ENCODE measurements at regions not wholly inside any gene's neighbourhood (a gene's known extent, or its start where the extent isn't known, plus 50 kb on each side); places are given as distances from the start of the nearest gene placed in this dataset.

DNA sequence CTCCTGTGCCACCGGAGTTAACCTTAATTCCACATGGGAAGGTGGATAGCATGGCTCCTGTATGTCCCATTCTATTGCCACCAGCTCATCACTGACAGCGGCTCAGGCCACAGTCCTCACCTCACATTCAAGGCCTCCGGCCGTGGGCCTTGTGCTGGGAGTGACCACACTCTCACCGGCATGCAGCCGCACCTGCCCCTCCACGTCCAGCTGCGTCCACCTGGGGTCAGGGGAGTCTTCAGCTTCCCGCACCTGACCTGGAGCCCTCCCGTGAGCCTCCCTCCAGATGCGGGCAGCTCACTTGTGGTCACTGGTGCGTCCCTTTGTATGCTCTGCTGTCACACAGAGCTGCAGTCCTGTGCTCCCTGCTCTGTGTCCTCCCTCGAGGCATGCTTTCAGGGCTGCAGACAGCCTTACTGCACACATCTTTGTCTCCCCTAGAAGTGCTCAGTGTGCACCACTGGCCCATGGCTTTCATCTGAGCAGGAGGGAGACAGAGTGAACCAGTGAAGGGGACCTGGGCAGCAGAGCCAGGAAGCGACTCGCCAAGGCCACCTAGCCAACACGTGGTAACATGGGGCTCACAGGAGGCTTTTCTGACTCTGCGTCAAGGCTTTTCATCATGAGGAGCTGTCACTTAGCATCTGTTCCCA is 210.1 kb downstream of the ERCC6L2 start:
- no peak for DNase-seq

DNA sequence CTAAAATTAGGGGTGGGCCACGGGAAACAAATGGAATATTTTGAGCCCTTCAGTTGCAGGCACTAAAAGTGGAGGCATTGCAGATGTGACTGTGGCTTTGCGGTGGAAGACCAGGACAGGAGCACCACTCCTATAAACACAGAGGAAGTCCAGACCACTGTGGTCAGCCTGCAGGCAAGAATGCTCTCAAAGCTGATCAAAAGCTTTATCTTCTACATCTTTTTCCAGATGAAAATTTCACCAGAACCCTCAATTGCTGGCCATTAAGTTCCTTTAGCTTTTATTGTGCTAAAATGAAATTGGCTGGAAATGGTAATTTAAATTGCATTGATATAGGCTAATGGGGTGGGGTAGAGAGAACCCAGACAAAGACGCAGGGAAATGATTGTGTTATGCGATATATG is 208.8 kb downstream of the ERCC6L2 start:
- no peak for DNase-seq

DNA sequence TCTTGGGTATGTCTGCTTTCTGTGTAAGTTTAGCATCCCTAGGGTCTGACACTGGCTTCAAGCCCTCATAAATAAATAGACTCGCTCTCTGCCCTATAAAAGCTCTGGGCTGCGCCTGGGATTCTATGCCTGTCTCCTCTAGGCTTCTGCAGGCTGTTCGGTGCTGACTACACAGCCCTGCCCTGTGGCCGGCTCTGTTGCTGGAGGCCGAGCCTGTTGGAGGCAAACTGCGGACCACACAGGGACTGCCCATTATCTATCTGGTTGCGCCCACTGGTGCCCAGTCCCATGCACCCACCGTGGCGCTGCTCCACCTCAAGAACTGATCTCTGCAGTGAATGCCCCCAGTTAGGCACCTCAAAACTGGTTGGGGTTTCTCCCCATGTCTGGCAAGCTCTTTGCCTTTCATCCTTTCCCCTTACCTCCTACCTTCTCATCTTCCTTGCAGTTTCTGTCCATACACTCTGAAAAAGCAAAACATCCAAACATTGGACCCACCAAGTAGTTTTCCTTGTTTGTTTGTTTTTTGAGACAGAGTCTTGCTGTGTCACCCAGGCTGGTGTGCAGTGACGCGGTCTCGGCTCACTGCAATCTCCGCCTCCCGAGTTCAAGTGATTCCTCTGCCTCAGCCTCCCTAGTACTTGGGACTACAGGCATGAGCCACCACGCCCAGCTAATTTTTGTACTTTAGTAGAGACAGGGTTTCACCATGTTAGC is 207.2 kb downstream of the ERCC6L2 start:
- DNase-seq: no peak

DNA sequence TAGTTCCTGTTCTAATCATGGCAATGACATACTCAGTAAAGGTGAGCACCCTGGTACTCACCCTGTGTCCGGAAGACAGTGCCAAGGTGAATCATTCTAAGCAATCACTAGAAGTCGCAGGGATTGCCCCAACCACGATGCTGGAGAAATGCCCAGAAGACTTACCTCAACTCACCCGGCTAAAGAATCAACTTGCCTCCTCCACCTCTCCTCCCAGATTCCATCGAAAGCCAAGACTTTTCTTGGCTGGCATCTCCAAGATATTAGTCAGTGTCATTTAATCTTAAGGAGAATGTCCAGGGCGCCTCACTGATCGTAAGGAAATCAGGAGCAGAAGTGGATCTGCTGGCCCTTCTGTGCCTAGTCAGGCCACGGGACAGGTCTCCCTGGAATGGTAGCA is 204.9 kb downstream of the ERCC6L2 start:
- no peak for DNase-seq

DNA sequence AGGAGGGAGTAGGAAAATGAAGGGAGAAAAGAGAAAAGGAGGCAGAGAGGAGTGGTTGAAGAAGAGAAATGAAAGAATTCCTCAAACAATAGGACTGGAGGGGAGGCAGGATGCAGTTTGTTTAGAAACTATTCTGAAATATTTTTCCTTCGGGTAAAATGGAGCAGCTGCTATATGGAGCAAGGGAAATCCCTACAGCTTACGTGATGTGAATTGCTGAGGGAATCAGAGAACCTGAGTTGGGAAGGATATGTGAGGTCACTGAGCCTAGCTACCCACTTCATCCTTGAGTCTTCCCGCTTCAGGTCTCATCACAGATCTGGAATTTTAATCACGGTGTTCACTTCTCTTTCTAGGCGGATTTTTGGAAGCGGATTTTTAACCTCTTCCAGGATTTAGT is 204.3 kb downstream of the ERCC6L2 start:
- DNase-seq: no peak

DNA sequence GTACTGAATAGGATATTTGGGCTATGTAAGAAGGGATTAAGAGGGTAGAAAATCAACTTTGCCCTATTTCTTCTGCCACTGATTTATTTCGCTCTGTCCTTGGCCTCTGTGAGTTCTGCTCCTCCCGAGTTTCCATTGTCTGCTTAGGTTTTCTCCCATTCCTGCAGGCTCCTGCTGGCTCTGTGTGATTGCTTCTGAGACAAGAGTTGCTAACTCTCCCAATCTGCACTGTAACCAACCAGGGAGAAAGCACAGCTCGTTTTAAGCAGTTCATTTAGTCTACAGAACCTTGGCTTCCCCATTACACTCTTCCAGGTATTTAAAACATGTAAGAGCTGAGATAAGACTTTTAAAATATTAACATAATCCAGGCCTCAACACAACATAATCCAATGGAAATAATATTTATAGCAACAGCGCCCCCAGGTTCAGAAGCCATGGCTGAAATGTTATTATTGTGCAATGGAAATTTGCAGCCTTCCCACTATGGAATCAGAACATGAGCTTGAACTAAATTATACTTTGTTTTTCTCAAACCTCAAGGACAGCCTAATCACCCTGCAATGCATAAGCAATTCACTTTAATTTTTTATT is 203.5 kb downstream of the ERCC6L2 start:
- DNase-seq: no peak

DNA sequence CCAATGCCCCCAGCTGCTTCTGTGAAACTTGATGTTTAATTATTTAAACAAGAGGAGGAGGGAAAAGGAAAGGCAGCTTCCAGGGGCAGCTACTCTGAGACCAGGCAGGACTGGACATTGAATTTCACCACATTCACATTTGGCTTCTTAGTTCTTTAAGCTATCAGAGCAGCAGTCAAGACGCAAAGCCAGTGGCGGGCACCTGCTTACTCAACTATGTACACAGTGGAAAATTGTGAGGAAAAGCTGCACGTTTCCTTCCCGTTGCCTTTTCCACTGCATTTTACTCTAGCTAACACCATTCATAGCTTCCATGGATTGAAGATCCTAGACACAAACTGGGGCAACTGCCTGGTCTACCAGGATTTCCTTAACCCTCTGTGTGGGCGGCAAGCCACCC is 200.3 kb downstream of the ERCC6L2 start:
- DNase-seq: no peak

DNA sequence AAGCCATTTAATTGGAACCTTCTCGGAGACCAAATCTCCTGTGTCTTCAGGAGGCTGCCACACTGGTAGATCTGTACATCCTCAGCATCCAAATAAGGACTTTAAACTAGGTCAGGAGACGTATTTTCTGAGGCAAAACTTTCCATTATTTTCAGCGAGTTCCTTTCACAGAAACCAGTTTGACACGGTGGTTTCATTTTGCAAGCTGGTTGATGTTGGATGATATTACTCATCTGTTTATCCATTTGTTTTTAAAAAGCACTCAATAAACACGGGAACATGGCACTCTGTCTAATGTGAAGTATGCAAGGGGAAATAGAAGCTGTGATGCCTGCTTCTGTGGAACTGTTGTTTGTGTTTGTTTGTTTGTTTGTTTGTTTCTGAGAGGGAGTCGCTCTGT is 199.6 kb downstream of the ERCC6L2 start:
- no peak for DNase-seq

DNA sequence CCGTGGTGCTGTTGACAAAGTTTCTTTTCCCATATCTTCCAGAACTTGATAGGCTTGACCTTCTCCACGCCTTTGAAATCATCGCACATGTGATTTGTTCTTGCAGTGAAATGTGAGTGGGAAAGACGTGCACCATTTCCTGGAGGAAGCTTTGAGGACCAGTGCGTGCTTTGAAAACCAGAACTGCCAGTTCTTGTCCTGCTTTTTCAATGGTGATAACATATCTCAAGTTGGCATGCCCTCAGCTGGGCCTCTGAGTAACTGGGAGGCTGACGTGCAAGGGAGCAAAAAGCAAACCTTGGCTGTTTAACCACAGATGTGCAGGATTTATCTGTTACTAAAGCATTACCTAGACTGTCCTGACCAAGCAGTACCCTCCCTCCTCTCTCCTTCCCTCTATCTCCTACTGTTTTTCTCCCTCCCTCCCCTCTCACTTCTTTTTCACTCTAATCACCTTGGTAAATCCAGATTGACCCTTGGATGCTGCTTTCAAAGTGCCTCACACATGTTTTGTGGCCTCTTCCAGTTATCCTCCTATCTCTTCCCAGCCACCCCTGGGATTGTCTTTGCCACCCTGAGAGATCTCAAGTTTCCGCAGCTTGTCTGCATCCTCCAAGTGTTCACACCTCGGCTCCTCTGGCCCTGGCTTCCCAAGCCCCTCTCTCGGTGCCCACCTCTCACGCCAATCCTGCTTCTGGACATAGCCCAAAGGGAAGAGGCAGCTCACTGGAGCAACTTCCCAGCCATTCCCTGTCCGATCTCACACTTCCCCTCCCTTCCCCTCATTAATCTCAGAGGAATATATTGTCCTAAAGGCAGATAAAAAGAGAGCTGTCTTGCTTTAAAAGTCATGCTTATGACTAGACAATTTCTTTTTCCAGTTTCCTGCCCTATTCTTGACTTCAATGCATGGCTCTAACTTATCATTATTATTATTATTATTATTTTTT is 198.3 kb downstream of the ERCC6L2 start:
- no peak for DNase-seq

DNA sequence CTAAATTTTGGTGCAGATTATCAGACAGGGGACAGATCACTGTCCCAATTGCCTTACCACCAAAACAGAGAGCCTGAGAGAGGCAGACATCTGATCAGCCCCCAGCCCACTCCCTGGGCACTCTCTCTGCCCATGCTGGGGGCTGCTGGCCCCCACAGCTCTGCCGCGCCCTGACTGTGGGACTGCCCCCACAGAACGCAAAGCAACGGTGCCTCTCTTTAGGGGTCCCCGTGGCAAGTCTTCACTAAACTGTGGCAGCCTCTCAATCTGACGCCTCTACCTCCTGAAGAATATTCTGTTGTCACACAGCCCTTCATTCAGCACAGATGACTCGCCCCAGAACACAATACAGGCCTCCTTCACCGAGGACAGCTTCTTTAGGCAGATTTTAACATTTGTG is 197.4 kb downstream of the ERCC6L2 start:
- no peak for DNase-seq

DNA sequence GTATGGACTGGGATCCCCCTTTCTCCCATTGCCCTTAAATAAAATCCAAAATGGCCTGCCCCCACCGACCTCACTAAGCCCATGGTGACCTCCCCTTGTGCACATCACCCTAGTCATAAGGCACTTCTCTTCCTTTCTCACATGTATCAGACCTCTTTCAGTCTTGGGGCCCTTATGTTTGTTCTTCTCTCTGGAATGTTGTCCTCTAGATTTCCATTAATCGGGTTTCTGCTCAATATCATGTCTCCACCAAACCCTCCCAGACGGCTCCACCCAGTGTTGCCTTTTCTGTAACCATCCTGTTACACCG is 196.3 kb downstream of the ERCC6L2 start:
- DNase-seq: no peak

DNA sequence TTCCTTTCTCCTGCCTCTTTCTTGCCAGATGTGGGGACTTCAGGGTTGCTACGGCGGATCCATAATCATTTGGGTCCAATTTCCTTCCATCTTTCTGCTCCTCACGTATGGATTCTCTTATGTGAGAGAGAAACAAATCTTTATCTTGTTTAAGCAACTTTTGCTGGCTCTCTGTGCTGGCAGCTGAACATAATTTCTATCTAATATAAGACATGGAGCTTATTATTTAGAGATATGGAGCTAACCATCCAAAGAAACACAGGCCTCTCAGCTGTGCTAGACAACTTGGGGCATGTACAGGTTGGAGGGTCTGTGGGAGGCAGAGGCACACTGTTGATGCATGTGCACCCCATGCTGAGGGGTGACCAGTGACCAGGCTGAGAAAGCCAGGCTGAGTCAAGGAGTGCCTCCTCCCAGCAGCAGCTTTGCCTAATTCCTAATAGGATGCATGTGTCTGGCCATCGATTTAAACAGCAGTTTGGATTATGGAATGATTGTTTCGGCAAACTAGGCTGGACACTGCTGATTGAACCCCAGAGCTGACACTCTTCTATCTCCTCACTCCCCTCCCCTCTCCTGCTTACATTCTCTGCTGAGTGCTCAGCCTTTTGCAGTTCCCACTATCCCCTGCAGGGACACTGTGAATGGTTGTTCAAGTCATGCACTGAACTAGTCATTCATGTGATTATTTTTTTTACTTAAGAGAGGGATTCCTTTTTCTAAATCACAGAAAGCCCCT is 195.8 kb downstream of the ERCC6L2 start:
- DNase-seq: no peak

DNA sequence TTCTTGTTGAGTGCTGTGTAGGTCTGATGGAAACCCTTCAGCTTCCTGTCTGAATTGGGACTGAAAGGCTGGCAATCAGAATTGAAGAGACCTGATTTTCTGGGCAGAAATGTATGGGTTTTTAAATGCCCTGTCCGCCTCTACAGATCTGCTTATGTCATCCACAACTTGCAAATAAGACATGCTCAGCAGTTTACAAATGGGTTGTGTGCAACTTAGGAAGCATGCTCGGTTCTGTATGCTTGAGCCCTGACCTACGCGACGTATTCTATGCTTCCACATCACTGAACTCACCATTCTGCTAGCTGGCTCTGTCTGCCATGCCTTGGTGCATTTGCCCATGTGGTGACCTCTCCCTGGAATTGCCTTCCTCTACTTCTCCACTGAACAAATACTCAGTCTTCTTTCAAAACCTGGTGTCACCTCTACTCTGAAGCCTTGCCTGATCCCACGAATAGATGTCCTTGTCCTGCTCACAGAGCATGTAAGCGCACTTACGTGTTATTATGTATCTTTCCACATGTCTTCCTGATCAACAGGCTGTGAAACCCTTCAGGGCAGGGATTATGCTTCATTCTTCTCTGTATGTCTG is 194.2 kb downstream of the ERCC6L2 start:
- DNase-seq: no peak

DNA sequence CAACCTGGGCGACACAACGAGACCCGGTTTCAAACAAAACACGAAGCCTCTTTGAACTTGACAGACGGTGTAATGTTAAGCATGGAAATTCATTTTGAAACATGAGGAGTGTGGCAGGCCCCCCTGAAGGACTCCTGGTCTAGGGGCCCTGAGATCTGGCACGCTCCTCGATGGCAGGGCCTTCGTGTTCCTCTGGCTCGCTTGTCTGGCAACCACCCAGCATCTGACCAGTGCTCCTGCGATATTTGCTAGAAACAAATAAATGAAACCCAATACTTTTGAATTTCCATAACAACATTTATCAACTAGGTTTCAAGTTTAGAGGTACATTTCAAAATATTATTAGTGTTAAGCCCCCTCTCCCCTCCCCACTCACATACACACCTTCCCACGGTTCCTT is 193.0 kb downstream of the ERCC6L2 start:
- DNase-seq: no peak

DNA sequence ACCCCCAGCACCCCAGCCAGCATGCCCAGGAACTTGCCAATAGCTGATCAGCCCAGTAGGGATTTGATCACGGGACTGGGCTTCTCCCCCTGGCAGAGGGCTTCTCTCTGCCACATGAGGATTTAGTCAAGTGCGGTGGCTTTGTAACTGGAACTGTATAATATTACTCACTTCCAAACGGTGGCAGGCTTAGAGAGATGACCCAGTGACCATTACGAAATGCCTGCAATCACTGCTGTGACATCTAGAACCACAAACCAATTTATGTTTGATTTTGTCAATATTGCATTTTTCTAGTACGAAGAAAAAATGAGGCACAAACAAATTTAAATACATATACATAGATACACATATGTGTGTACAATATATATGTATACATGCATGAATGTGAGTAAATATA is 192.1 kb downstream of the ERCC6L2 start:
- no peak for DNase-seq

DNA sequence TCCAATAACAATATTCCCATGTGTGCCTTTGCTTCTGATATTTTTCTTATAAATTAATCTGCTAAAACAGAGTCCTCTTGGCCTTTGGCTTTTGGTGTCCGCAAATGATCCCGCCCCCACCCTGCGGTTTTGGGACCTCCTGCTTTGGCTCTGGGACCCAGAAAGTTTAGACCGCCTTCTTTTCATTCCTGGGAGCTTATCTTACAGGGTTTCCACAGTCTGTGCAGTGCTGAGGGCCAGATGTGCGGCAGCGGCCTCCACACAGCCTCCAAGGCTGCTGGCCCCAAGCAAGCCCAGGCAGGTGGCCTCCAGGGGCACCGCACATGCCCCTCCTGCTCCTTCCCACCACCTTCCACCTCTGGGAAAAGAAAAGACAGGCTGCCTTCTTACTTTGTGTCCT is 191.5 kb downstream of the ERCC6L2 start:
- peak; percentile 33 for DNase-seq

DNA sequence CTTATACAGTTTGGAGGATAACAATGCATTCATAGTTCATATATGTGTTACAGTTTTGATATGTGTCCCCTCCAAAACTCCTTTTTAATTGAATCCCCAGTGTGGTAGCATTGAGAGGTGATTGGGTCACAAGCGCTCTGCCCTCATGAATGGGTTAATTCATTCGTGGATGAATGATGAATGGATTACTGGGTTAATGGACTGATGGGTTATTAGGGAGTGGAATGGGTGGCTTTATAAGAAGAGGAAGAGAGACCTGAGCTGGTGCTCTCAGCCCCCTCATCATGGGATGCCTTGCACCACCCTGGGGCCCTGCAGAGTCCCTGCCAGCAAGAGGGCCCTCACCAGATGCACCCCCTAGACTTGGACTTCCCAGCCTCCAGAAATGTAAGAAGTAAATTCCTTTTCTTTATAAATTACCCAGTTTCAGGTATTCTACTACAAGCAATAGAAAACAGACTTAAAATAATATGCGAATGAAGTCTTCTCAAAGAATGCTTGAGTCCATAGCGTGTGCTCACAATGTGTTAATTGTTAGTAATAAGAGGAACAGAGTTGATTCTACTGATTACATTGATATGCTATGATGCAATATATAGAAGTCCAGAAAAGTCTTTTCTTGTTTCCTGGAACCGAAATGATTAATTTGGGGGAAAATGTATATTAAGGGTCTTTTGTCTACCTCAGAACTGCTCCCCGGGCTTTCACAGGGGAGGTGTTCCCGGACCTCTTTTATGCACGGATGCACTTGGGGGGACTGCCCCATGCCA is 190.2 kb downstream of the ERCC6L2 start:
- DNase-seq: no peak

DNA sequence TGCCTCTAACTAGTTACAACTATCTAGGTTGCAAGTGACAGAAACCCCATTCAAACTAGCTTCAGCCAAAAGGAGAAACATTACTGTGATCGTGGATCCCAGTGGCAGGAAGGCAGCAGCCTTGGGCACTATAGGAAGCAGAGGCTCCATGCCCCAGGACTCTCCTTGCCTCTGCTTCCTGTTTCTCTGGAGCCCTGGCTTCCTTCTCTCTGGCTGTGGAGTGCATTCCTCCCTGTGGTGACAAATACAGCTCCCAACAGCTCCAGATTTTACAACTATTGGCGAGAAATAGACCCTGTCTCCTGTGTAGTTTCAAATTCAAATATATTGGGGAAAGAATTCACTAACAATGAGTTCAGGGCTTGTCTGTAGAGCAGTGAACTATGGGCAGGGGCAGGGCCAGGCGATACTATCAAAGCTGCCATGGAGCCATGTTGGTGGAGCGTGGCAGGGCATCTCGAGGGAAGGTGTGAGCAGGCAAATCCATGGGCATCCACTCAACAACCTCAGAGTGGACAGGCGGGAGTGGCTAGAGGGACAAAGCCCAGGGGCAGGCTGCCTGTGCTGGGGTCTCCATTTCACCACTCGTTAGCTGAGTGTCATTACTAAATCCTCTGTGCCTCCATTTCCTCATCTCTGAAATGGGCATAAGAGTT is 189.5 kb downstream of the ERCC6L2 start:
- no peak for DNase-seq

DNA sequence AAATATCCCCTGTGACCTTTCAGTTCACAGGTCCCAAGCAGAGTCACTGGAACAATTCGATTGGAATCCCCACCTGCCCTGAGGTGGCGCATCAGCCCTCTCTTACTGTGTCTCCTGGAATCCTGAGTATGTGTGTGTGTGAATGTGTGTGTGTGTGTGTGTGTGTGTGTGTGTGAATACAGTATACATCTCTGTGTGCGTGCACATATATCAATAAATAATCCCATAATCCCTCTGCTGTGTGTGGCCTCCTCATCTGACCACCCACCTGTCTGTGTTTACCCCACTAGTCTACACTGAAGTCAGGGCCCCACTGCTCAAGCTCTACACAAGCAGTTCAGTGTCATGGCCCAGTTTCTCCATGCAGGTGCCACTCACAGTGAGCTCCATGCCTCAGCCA is 187.4 kb downstream of the ERCC6L2 start:
- no peak for DNase-seq

DNA sequence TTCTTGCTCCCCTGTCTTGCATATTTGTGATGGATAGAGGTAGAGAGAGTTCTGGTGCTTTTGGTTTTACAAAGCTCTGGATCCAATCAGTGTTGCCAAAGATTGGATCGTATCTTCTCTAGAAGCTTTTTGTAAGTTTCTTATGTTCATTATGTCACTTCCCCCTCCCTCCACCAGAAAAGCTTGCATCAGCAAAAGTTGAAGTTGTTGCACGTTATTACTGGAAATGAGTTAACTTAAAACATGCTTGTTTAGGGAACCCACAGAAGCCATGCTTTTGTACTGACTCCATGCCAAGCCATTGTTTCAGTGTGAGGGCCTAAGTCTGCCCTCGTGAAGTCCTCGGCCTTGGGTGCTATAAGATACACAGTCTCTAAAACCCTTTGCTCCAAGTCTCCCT is 186.5 kb downstream of the ERCC6L2 start:
- no peak for DNase-seq

Measured in NCI-H2171 treated with DMSO at 0.1 percent for 48 hours (cell line).